Esophagus muscularis mucosa (tissue), 4 donors: ENCODE measurements at regions not wholly inside any gene's neighbourhood (a gene's known extent, or its start where the extent isn't known, plus 50 kb on each side); places are given as distances from the start of the nearest gene placed in this dataset.

Experiments
- DNase-seq: peaks from one replicate; pipeline ENCODE4 v3.0.0-alpha.2; 2017; ENCODE audit errors: extremely low spot score
- H3K27ac ChIP-seq, 4 donors: fragments of 200-600 bp; sonication (generic); replicated peaks in 1 of 4; 1 replicate in 3 of 4; 2 replicates in 1 of 4; pipeline ENCODE4 v1.5.1; 2016 to 2019; ENCODE audit warnings: mild to moderate bottlenecking in 1 of 4
- H3K27me3 ChIP-seq, 4 donors: fragments of 200-600 bp; sonication (generic); one replicate each; pipeline versions ENCODE4 v1.5.1 to v1.6.0; 2016 to 2019
- H3K36me3 ChIP-seq, 4 donors: fragments of 200-600 bp; sonication (generic); one replicate each; pipeline ENCODE4 v1.5.1; 2016 to 2019
- H3K4me1 ChIP-seq, 4 donors: fragments of 200-600 bp; sonication (generic); one replicate each; pipeline ENCODE4 v1.5.1; 2016 to 2019
- H3K4me3 ChIP-seq, 4 donors: fragments of 200-600 bp; sonication (generic); 1 replicate in 2 of 4; 2 replicates in 2 of 4; pipeline ENCODE4 v1.5.1; 2016 to 2019; ENCODE audit warnings: mild to moderate bottlenecking in 4 of 4, moderate library complexity in 1 of 4
- H3K9me3 ChIP-seq, 4 donors: fragments of 200-600 bp; sonication (generic); 1 replicate in 3 of 4; 2 replicates in 1 of 4; pipeline ENCODE4 v1.5.1; 2016 to 2019
- CTCF ChIP-seq, 3 experiments: fragments of 200-600 bp in 2 of 3; fragments of 450-650 bp in 1 of 3; sonication (generic) in 2 of 3; IDR thresholded peaks; one replicate each; pipeline ENCODE4 v1.5.1; 2017 to 2019; ENCODE audit warnings: antibody characterized with exemption in 3 of 3, mild to moderate bottlenecking in 2 of 3, moderate library complexity in 1 of 3
- EP300 ChIP-seq: sonication (generic); formaldehyde crosslinking; IDR thresholded peaks from one replicate; pipeline ENCODE4 v1.6.1; 2017; ENCODE audit warnings: antibody characterized with exemption
- POLR2A ChIP-seq: fragments of 450-650 bp; IDR thresholded peaks from one replicate; pipeline ENCODE4 v1.6.1; 2017; ENCODE audit warnings: antibody characterized with exemption, moderate library complexity, mild to moderate bottlenecking, low read depth
- POLR2AphosphoS5 ChIP-seq, 2 donors: sonication (generic); formaldehyde crosslinking; IDR thresholded peaks; one replicate each; pipeline ENCODE4 v1.6.1; 2017; ENCODE audit warnings: antibody characterized with exemption in 2 of 2
- WGBS: methylation state at CpG from one replicate; pipeline ENCODE4 v1.1.5; 2018; 5-methylcytosine and 5-hydroxymethylcytosine counted together
- intact Hi-C: fragments of 100-400 bp; cut with DNase I; formaldehyde crosslinking; loops from one replicate; pipeline ENCODE4 v1.15.1; 2023

- Histone ChIP-seq H3K36me3 (no peaks in the 10 kb centered on the region), H3K27me3 (no peaks in the 10 kb centered on the region), H3K4me3 (no peak overlapping the region), H3K4me1 (peaks cover 0 to 14% (median 3%) of the 10 kb centered on the region in 4 donors), H3K9me3 (no peaks in the 10 kb centered on the region), H3K27ac (no peak overlapping the region)
- DNase-seq = no peak
- TF ChIP-seq POLR2AphosphoS5 (IDR thresholded peaks at IDR 0.05) = no peak
- no peak for TF ChIP-seq CTCF (IDR thresholded peaks at IDR 0.05)
- TF ChIP-seq EP300 = no peak
- TF ChIP-seq POLR2A = no peak
- WGBS = 95% methylated on average over 10 of the region's 10 CpGs
- intact Hi-C loops = no loop called here
These were observed 493.6 kb downstream of the RPS24 start for GRCh38 chr10:78527296-78527695.

GRCh38 chr10:78528749-78529204 lies 495.1 kb downstream of the RPS24 start:
- 87% methylated on average over 13 of the region's 13 CpGs for WGBS
- H3K27ac ChIP-seq = no peak overlapping the region
- peaks cover 0 to 22% (median 3%) of the 10 kb centered on the region in 4 donors for H3K4me1 ChIP-seq
- no peak for DNase-seq
- no peaks in the 10 kb centered on the region for H3K36me3 ChIP-seq
- no peaks in the 10 kb centered on the region for H3K27me3 ChIP-seq
- TF ChIP-seq EP300 = no peak
- TF ChIP-seq POLR2A = no peak
- TF ChIP-seq CTCF (IDR thresholded peaks at IDR 0.05) = no peak
- TF ChIP-seq POLR2AphosphoS5 (IDR thresholded peaks at IDR 0.05) = no peak
- no peak overlapping the region for H3K4me3 ChIP-seq
- intact Hi-C loops = no loop called here
- no peaks in the 10 kb centered on the region for H3K9me3 ChIP-seq

GRCh38 chr10:78529262-78529661 lies 495.6 kb downstream of the RPS24 start:
- Histone ChIP-seq H3K27ac (no peak overlapping the region), H3K27me3 (no peaks in the 10 kb centered on the region), H3K4me3 (no peak overlapping the region), H3K4me1 (peaks cover 0 to 22% (median 3%) of the 10 kb centered on the region in 4 donors), H3K9me3 (no peaks in the 10 kb centered on the region), H3K36me3 (no peaks in the 10 kb centered on the region)
- WGBS = 56% methylated on average over 2 of the region's 2 CpGs
- no peak for DNase-seq
- intact Hi-C loops = no loop called here
- no peak for TF ChIP-seq EP300
- TF ChIP-seq CTCF (IDR thresholded peaks at IDR 0.05) = no peak
- TF ChIP-seq POLR2AphosphoS5 (IDR thresholded peaks at IDR 0.05) = no peak
- TF ChIP-seq POLR2A = no peak

- H3K4me3 ChIP-seq = no peak overlapping the region
- H3K9me3 ChIP-seq = no peaks in the 10 kb centered on the region
- H3K27me3 ChIP-seq = no peaks in the 10 kb centered on the region
- intact Hi-C loops = no loop called here
- no peak for DNase-seq
- 49% methylated on average over 2 of the region's 3 CpGs for WGBS
- H3K27ac ChIP-seq = no peak overlapping the region
- no peak for TF ChIP-seq POLR2A
- TF ChIP-seq CTCF (IDR thresholded peaks at IDR 0.05) = no peak
- TF ChIP-seq POLR2AphosphoS5 (IDR thresholded peaks at IDR 0.05) = no peak
- TF ChIP-seq EP300 = no peak
- peaks cover 0 to 22% (median 3%) of the 10 kb centered on the region in 4 donors for H3K4me1 ChIP-seq
- no peaks in the 10 kb centered on the region for H3K36me3 ChIP-seq
These were observed 497.4 kb downstream of the RPS24 start for GRCh38 chr10:78531088-78531487.

GRCh38 chr10:78532480-78533042 lies 498.9 kb downstream of the RPS24 start:
- intact Hi-C loops = no loop called here
- DNase-seq = no peak
- WGBS = 93% methylated on average over 3 of the region's 3 CpGs
- H3K36me3 ChIP-seq = no peaks in the 10 kb centered on the region
- TF ChIP-seq EP300 (no peak), POLR2AphosphoS5 (IDR thresholded peaks at IDR 0.05) (no peak), CTCF (IDR thresholded peaks at IDR 0.05) (no peak), POLR2A (no peak)
- no peak overlapping the region for H3K4me3 ChIP-seq
- peaks cover 0 to 22% (median 3%) of the 10 kb centered on the region in 4 donors for H3K4me1 ChIP-seq
- no peaks in the 10 kb centered on the region for H3K27me3 ChIP-seq
- no peak overlapping the region for H3K27ac ChIP-seq
- H3K9me3 ChIP-seq = no peaks in the 10 kb centered on the region
